ENCODE measurements at regions not wholly inside any gene's neighbourhood (a gene's known extent, or its start where the extent isn't known, plus 50 kb on each side); places are given as distances from the start of the nearest gene placed in this dataset.
"Not testable (repeated sequence)": the region's sequence is repeated elsewhere in the genome, so short reads cannot be mapped to it uniquely, and the experiment has no call there.

DNA sequence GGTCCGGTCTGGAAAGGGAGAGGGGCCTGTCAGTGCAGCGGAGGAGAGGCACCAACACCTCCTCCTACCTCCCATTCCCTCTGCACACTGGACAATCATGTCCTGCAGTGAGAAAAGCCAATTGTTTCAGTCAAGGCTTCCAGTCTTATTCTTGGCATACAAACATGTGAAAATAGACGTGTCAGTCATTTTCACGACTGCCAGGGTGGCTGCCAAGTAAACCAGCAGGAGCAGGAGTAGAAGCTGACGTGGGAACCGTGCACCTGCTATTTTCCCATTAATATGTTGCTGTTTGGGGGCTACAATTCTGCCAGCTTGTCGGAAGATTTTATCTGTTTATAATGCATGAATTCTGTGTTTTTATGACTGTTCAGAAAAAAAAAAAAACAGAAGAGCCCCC lies 202.3 kb downstream of the SPP2 start:
- Mint-ChIP-seq H3K27me3 (ENCODE audit: low read depth, poor library complexity) (peaks cover 10% of the 10 kb centered on the region), H3K4me3 (no peak overlapping the region), H3K27ac (no peak overlapping the region), H3K36me3 (ENCODE audit: low read depth) (peaks cover 8% of the 10 kb centered on the region), H3K4me1 (peaks cover 29% of the 10 kb centered on the region), H3K9me3 (peaks cover 15% of the 10 kb centered on the region)
- TF ChIP-seq, protein P1, sequence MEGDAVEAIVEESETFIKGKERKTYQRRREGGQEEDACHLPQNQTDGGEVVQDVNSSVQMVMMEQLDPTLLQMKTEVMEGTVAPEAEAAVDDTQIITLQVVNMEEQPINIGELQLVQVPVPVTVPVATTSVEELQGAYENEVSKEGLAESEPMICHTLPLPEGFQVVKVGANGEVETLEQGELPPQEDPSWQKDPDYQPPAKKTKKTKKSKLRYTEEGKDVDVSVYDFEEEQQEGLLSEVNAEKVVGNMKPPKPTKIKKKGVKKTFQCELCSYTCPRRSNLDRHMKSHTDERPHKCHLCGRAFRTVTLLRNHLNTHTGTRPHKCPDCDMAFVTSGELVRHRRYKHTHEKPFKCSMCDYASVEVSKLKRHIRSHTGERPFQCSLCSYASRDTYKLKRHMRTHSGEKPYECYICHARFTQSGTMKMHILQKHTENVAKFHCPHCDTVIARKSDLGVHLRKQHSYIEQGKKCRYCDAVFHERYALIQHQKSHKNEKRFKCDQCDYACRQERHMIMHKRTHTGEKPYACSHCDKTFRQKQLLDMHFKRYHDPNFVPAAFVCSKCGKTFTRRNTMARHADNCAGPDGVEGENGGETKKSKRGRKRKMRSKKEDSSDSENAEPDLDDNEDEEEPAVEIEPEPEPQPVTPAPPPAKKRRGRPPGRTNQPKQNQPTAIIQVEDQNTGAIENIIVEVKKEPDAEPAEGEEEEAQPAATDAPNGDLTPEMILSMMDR (IDR thresholded peaks at IDR 0.05): no peak
- DNase-seq: no peak

DNA sequence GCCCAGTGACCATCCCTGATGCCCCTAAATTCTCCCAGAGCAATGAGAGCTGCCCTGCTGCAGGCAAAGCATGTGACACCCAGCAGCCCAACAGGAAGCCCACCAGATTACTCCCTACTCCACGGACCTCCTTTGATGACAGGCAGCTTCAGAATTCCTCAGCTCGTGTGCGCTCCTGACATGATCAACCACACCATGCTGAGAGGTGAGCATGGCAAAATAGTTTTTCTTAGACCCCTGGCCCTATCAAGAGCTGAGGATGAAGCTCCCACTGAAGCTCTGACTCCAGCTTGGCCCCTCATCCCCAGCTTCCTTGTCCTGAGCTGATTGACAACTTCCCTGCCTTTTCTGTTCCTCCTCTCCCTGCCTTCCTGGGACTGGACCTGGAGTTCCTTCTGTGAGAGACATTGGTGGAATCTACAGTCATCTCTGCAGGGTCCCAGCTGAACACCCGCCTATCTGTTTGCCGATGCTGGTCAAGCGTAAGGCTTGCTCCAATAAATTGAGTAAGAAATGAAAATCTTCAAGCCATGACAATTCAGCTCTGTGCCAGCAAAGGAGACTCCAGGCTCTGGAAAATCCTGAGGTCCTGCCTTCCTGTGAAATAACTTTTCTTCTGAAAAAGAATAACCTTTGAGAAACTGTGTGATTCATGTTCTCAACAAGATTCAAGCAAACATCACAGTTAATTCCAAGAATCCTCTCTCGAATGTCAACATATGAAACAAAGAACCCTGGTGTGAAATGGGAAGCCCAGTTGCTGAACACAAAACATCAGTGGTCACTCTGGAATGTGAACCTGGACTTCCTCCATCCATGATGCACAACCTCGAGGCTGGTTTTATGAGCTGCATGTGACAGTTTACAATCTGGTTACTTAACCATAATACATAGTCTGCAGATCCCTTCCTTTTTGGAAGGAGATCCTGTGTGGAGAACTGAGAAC lies 201.1 kb downstream of the SPP2 start:
- Mint-ChIP-seq H3K27ac (no peak overlapping the region), H3K27me3 (ENCODE audit: low read depth, poor library complexity) (peaks cover 10% of the 10 kb centered on the region), H3K4me3 (no peak overlapping the region), H3K36me3 (ENCODE audit: low read depth) (peaks cover 8% of the 10 kb centered on the region), H3K4me1 (peaks cover 25% of the 10 kb centered on the region), H3K9me3 (peaks cover 20% of the 10 kb centered on the region)
- no peak for DNase-seq
- TF ChIP-seq, protein P1 (IDR thresholded peaks at IDR 0.05): no peak

DNA sequence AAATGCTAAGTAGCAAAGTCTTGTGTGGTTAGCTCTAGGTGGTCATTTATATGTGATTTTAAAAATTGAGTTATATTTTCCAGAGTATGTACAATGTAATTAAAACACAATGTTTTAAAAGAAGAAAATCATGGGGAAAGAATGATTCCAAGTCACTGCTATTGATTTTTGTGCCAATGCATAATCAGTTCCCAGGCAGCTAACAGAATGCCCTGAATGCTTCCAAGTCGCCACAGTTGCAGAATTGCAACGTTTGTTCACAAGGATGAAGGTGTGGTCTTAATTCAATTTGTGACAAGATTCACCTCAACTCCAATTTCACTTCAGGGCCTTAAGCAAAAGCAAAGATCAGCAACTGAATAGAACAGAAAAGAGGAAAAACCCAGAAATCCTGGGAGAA lies 200.4 kb downstream of the SPP2 start:
- no peak overlapping the region for H3K4me3 Mint-ChIP-seq
- no peak for DNase-seq
- H3K27me3 Mint-ChIP-seq (ENCODE audit: low read depth, poor library complexity): peaks cover 10% of the 10 kb centered on the region
- H3K36me3 Mint-ChIP-seq (ENCODE audit: low read depth): peaks cover 8% of the 10 kb centered on the region
- H3K4me1 Mint-ChIP-seq: peaks cover 27% of the 10 kb centered on the region
- no peak overlapping the region for H3K27ac Mint-ChIP-seq
- peaks cover 24% of the 10 kb centered on the region for H3K9me3 Mint-ChIP-seq
- TF ChIP-seq, protein P1 (IDR thresholded peaks at IDR 0.05): no peak

DNA sequence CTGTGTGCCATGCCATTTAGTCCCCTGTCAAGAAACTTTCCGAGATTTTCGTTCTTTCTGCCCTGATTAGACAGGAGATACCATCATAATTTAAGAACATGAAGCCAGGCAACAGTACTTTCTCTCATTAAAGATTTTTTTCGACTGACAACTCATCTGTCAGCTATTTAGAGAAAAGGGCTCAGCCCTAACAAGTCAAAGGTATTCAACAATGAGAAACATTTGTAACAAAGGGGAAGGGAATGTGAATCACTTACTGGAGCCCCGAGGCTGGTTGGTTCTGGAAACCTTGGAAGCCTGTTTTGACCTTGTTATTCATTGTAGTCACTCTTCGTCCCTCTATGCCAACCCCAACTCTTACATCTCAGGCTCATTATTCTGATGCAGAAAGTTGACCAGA lies 199.4 kb downstream of the SPP2 start:
- Mint-ChIP-seq H3K4me1 (peaks cover 36% of the 10 kb centered on the region), H3K4me3 (no peak overlapping the region), H3K27ac (no peak overlapping the region), H3K36me3 (ENCODE audit: low read depth) (peaks cover 8% of the 10 kb centered on the region), H3K9me3 (peaks cover 24% of the 10 kb centered on the region), H3K27me3 (ENCODE audit: low read depth, poor library complexity) (peaks cover 10% of the 10 kb centered on the region)
- DNase-seq: no peak
- TF ChIP-seq, protein P1 (IDR thresholded peaks at IDR 0.05): no peak

DNA sequence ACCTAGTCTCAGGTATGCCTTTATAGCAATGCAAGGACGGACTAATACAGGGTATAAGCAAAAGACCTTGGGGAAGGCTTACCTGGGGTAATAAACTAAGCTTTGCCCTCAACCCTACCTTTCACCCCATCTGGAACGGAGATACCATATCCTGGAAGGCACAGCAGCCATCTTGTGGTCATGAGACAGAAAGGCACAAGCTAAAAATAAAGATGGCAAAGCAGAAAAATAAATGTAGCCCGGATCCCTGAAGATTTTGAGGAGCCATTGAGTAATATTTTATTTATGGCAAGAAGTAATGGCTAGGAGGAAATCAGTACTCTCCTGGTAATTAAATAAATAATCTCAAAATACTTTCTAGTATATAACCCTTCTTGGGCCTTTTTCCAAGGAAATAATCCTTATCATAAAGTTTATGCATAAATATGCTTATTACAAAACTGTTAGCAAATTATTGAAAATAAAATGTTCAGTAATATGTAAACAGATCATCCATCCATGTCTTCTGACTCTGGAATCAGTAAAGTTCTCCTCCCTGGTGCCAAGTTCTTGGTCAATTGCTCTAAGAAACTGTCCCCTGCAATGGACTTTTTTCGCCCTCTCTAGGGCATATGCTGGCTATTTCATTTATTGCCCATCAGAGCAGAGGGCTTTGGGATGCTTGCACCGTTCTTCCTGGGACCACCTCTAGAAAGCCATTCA lies 198.7 kb downstream of the SPP2 start:
- DNase-seq: no peak
- peaks cover 24% of the 10 kb centered on the region for H3K9me3 Mint-ChIP-seq
- H3K36me3 Mint-ChIP-seq (ENCODE audit: low read depth): peaks cover 8% of the 10 kb centered on the region
- H3K4me1 Mint-ChIP-seq: peaks cover 43% of the 10 kb centered on the region
- TF ChIP-seq, protein P1 (IDR thresholded peaks at IDR 0.05): no peak
- H3K27me3 Mint-ChIP-seq (ENCODE audit: low read depth, poor library complexity): peaks cover 10% of the 10 kb centered on the region
- no peak overlapping the region for H3K4me3 Mint-ChIP-seq
- no peak overlapping the region for H3K27ac Mint-ChIP-seq

DNA sequence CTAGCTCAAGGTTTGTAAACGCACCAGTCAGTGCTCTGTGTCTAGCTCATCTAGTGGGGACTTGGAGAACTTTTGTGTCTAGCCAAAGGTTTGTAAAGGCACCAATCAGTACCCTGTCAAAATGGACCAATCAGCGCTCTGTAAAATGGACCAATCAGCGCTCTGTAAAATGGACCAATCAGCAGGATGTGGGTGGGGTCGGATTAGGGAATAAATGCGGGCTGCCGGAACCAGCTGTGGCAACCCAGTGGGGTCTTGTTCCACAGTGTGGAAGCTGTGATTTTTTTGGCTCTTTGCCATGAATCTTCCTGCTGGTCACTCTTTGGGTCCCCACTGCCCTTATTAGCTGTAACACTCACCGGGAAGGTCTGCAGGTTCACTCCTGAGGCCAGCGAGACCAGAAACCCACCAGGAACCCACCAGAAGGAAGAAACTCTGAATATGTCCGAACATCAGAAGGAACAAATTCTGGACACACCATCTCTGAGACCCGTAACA lies 197.8 kb downstream of the SPP2 start:
- not testable (repeated sequence) for H3K36me3 Mint-ChIP-seq (ENCODE audit: low read depth); DNase-seq; H3K27me3 Mint-ChIP-seq (ENCODE audit: low read depth, poor library complexity); H3K27ac Mint-ChIP-seq; H3K4me3 Mint-ChIP-seq
- Mint-ChIP-seq H3K4me1 (peaks cover 52% of the 10 kb centered on the region), H3K9me3 (peaks cover 24% of the 10 kb centered on the region)

All from nephron progenitor cell (in vitro differentiated cells).